Psoas muscle (tissue), 7 donors: ENCODE measurements at regions not wholly inside any gene's neighbourhood (a gene's known extent, or its start where the extent isn't known, plus 50 kb on each side); places are given as distances from the start of the nearest gene placed in this dataset.

ENCODE experiments used
- ATAC-seq, 4 donors: fragments of 200-7000 bp; cut with Tn5 transposase; one replicate each; pipeline ENCODE4 v1.9.1; 2020; ENCODE audit warnings: moderate library complexity in 3 of 4, mild to moderate bottlenecking in 2 of 4
- DNase-seq, 2 donors: peaks; one replicate each; pipeline ENCODE4 v3.0.0-alpha.2; 2020
- H3K27ac ChIP-seq: fragments of 200-600 bp; one replicate; pipeline ENCODE4 v1.8.0; 2022
- H3K27me3 ChIP-seq, 3 donors: fragments of 200-600 bp in 1 of 3; one replicate each; pipeline versions ENCODE4 v1.6.1 to v1.8.0; 2013 to 2022; ENCODE audit warnings: low read length in 2 of 3, mild to moderate bottlenecking in 2 of 3, moderate library complexity in 1 of 3; ENCODE audit not compliant: insufficient read depth in 3 of 3
- H3K36me3 ChIP-seq, 2 donors: fragments of 200-600 bp in 1 of 2; one replicate each; pipeline versions ENCODE4 v1.6.1 to v1.8.0; 2013 to 2022; ENCODE audit warnings: low read depth in 1 of 2, mild to moderate bottlenecking in 1 of 2, moderate library complexity in 1 of 2; ENCODE audit not compliant: insufficient read depth in 1 of 2
- H3K4me1 ChIP-seq: fragments of 200-600 bp; one replicate; pipeline ENCODE4 v1.8.0; 2022
- H3K4me3 ChIP-seq: fragments of 200-600 bp; one replicate; pipeline ENCODE4 v1.8.0; 2022; ENCODE audit warnings: mild to moderate bottlenecking
- H3K9me3 ChIP-seq: fragments of 200-600 bp; one replicate; pipeline ENCODE4 v1.8.0; 2022
- WGBS, 3 donors: extraction: QIAGEN DNeasy Blood & Tissue Kit; methylation state at CpG; one replicate each; pipeline versions ENCODE4 v1.1.6 to v1.1.7; 2013; 5-methylcytosine and 5-hydroxymethylcytosine counted together
- intact Hi-C, 2 donors: fragments of 100-400 bp; cut with DNase I; formaldehyde crosslinking; loops; one replicate each; pipeline versions ENCODE4 v1.11.0 to v1.14.2; 2022
- TF ChIP-seq, protein P1 (sequence below): fragments of 200-600 bp; IDR thresholded peaks from one replicate; pipeline ENCODE4 v1.8.0; 2022; ENCODE audit warnings: antibody characterized with exemption
- donor health status: healthy with polysubstance abuse.
- donor health status: DM: no; HTN: no; CAD: no; lungs with moderate emphysema.
- donor health status: Bipolar disorder and iron deficiency.
- donor health status: healthy.
- donor health status: DM: yes; HTN: yes; CAD: no.
- donor health status: DM: no; HTN: no; CAD: no.
- donor health status: DM: yes; HTN: yes; CAD: no.

DNA sequence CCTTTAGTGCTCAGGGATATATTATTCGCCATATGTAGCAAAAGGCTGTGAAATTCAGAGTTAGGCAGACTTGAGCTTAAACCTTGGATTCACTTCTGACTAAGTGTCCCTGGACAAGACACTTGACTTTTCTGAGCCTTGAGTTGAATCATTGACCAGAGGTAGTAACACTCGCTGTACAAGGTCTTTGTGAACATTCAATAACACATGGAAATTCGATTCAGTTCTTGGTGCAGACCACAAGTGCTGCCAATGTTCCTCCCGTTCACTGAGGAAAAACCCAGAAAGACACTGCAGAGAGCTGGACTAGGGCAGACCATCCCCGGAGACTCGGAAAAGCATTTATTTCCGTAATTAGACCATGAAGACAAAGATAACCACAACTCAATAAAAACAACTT, 901.4 kb downstream of the AACS start:
- TF ChIP-seq, protein P1, sequence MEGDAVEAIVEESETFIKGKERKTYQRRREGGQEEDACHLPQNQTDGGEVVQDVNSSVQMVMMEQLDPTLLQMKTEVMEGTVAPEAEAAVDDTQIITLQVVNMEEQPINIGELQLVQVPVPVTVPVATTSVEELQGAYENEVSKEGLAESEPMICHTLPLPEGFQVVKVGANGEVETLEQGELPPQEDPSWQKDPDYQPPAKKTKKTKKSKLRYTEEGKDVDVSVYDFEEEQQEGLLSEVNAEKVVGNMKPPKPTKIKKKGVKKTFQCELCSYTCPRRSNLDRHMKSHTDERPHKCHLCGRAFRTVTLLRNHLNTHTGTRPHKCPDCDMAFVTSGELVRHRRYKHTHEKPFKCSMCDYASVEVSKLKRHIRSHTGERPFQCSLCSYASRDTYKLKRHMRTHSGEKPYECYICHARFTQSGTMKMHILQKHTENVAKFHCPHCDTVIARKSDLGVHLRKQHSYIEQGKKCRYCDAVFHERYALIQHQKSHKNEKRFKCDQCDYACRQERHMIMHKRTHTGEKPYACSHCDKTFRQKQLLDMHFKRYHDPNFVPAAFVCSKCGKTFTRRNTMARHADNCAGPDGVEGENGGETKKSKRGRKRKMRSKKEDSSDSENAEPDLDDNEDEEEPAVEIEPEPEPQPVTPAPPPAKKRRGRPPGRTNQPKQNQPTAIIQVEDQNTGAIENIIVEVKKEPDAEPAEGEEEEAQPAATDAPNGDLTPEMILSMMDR = no peak
- H3K9me3 ChIP-seq = no peaks in the 10 kb centered on the region
- H3K4me1 ChIP-seq = no peaks in the 10 kb centered on the region
- intact Hi-C loops = no loop called here
- WGBS, 3 donors = 75 to 79% (median 76%) methylated on average over 7 of the region's 7 CpGs
- no peak for ATAC-seq
- H3K27ac ChIP-seq = no peak overlapping the region
- no peak for DNase-seq
- H3K4me3 ChIP-seq = no peak overlapping the region
- no peaks in the 10 kb centered on the region for H3K36me3 ChIP-seq
- no peaks in the 10 kb centered on the region for H3K27me3 ChIP-seq

DNA sequence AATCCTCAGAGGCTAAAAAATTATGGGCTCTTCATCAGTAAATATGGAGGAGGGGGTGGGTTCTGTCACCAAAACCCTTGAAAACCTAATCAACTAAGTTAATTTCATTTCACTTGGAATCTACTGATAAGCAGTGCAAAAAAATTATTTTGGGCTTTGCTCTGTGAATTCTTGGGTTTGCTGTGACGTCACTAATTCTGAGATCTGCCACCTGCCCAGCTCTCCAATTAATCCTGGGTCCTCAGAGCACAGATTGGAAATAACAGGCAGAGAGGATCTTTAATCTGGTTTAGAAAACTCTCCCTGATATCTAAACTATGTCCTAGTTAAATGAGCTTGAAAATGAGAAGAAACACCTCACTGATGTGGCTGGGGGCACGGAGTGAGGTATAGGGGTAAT, 903.2 kb downstream of the AACS start:
- Histone ChIP-seq H3K9me3 (no peaks in the 10 kb centered on the region), H3K4me1 (no peaks in the 10 kb centered on the region), H3K27me3 (no peaks in the 10 kb centered on the region), H3K4me3 (no peak overlapping the region), H3K27ac (no peak overlapping the region), H3K36me3 (no peaks in the 10 kb centered on the region)
- DNase-seq = no peak
- TF ChIP-seq, protein P1 = no peak
- WGBS, 3 donors = 53 to 66% (median 62%) methylated on average over 2 of the region's 2 CpGs
- intact Hi-C loops = no loop called here
- ATAC-seq = no peak

DNA sequence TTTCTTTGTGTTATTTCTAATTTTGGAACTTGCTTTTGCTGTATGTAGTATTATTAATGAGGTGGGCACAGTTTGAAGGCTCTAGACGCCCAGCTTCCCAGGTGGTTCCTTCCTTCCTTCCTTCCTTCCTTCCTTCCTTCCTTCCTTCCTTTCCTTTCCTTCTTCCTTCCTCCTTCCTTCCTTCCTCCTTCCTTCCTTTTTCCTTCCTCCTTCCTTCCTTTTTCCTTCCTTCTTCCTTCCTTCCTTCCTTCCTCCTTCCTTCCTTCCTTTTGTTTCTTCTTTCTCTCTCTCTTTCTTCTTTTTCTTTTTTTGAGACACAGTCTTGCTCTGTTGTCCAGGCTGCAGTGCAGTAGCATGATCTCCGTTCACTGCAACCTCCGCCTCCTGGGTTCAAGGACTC, 906.7 kb downstream of the AACS start:
- H3K36me3 ChIP-seq = no peaks in the 10 kb centered on the region
- DNase-seq (no peak), ATAC-seq (no peak)
- TF ChIP-seq, protein P1 = no peak
- H3K27me3 ChIP-seq = no peaks in the 10 kb centered on the region
- H3K4me1 ChIP-seq = no peaks in the 10 kb centered on the region
- H3K27ac ChIP-seq = no peak overlapping the region
- WGBS, 3 donors = 80 to 91% (median 85%) methylated on average over 3 of the region's 3 CpGs
- intact Hi-C loops = no loop called here
- no peaks in the 10 kb centered on the region for H3K9me3 ChIP-seq
- no peak overlapping the region for H3K4me3 ChIP-seq

DNA sequence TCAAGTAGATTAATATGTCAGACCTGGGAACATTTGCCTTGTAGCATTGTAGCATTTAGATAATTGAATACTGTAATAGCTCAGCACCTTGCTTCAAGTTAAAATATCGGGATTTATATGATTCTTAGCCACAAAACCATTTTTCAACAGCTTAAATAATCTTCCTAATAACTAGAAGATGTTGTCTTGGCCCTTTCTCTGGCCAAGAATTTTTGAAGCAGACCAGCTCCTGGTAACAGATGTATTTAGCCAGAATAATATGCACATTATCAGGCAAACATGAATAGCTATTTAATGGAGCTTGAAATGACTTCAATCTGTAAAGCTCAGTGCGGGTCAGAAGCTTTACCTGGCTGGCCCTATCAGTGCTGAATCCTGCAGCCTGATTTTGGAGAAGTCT, 913.1 kb downstream of the AACS start:
- H3K27ac ChIP-seq = no peak overlapping the region
- peaks cover 0 to 3% (median 0%) of the 10 kb centered on the region in 3 donors for H3K27me3 ChIP-seq
- ATAC-seq (no peak), DNase-seq (no peak)
- H3K9me3 ChIP-seq = no peaks in the 10 kb centered on the region
- intact Hi-C loops = no loop called here
- H3K4me1 ChIP-seq = no peaks in the 10 kb centered on the region
- TF ChIP-seq, protein P1 = no peak
- WGBS, 3 donors = 53 to 56% (median 55%) methylated on average over 2 of the region's 2 CpGs
- H3K36me3 ChIP-seq = no peaks in the 10 kb centered on the region
- no peak overlapping the region for H3K4me3 ChIP-seq

DNA sequence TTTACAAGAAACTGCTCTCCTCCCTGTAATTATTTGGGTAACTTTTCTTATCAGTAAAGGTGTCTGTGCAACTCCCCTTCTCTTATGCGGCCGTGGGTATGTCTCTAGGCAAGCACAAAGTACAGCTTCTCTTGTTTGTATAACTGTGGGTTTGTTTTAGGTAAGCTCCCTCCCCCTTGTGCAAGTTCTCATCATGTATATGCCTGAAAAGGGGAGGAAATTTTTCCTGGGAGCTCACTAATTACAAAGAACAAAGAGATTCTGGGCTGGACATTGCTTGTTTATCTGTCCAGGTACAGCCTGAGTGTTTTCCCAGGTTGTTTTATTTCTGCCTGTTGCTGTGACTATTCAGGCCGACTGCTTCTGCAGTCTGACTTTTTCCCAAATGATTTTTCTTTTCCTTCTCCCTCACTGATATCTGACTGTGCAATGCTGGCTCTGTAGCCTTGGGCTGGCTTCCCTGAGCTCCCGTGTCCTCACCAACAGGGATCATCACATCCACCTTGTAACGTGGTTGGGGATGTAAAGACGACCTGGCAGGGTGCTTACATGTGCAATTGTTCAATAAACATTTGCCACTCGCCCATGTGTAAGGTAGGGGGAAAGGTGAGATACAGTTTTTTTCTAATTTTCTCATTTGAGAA, 916.5 kb downstream of the AACS start:
- H3K4me3 ChIP-seq = no peak overlapping the region
- 61 to 71% (median 62%) methylated on average over 7 of the region's 7 CpGs for WGBS, 3 donors
- intact Hi-C loops = no loop called here

More for the DNA sequence above, 916.5 kb downstream of the AACS start:
- Histone ChIP-seq H3K27ac (no peak overlapping the region), H3K36me3 (no peaks in the 10 kb centered on the region), H3K4me1 (no peaks in the 10 kb centered on the region), H3K27me3 (peaks cover 0 to 28% (median 6%) of the 10 kb centered on the region in 3 donors), H3K9me3 (no peaks in the 10 kb centered on the region)
- ATAC-seq (no peak), DNase-seq (no peak)
- TF ChIP-seq, protein P1 = no peak
